HG02763 (cell line): ENCODE measurements at regions not wholly inside any gene's neighbourhood (a gene's known extent, or its start where the extent isn't known, plus 50 kb on each side); places are given as distances from the start of the nearest gene placed in this dataset.

Experiments used
- ATAC-seq: cut with Tn5 transposase; IDR thresholded peaks from one replicate; pipeline ENCODE4 v1.9.1; 2021; ENCODE audit warnings: mild to moderate bottlenecking, moderate library complexity; ENCODE audit not compliant: unreplicated experiment

DNA sequence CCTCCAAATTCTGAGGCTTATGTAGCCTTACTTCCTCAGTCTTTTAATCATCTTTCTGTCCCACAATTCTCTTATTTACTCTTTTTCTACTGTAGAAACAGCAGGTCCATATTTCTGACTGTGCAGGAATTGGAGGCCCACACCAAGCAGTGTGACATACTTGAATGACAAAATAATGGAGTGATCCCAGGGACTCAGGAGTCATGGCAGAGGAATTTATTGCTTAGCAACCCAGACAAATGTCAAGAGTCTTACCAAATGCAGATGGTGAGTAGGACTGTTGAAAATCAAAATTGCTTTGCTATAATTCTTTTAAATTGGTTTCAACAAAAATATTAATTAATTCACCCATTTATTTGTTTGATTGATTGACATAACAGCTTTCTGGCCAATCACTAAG is 59.9 kb downstream of the HTR1B start:
- no peak for ATAC-seq

DNA sequence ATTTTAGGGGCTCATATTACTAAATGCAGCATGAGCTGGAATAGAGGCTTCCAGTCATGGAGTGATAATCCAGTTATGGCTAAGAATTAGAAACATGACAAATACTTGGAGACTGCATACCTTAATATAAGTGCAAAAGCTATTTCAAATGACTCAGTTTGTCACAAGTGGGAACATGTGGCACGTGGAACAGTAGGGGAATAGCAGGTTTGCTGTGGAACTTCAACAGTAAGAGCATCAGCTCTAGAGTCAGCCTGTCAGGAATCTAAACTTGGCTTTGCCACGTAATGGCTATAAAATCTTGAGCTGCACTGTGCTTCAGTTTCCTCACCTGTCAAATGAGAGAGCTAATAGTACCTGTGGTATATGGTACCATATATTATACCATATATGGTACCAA is 62.1 kb downstream of the HTR1B start:
- no peak for ATAC-seq

DNA sequence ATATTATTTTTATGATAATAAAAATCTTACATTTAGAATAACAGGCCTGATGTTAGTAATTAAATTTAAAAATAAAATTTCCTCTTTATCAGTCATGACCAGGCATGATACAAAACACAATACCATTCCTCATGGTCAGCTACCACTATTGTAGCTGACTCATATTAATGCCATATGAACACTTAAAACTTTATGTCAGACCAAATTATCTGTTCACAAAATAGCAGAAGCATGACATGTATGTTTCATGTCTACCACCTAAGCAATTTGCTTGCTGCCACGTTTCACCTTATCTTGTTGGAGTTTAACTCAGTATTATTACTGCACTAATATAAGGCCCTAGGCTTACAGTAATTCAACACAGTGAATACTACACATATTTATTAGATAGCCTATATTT is 65.7 kb downstream of the HTR1B start:
- no peak for ATAC-seq

DNA sequence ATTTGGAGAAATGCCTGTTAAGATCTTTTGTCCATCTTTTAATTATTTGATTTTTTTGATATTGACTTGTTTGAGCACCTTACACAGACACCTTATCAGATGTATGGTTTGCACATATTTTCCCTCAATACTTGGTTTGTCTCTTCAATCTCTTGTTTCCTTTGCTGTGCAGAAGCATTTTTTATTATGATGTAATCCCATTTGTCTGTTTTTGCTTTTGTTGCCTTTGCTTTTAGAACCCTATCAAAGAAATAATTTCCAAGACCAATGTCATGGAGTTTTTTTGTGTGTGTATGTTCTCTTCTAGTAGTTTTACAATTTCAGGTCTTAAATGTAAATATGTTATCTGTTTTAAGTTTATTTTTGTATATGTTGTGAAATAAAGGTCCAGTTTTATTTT is 73.9 kb downstream of the HTR1B start:
- no peak for ATAC-seq

DNA sequence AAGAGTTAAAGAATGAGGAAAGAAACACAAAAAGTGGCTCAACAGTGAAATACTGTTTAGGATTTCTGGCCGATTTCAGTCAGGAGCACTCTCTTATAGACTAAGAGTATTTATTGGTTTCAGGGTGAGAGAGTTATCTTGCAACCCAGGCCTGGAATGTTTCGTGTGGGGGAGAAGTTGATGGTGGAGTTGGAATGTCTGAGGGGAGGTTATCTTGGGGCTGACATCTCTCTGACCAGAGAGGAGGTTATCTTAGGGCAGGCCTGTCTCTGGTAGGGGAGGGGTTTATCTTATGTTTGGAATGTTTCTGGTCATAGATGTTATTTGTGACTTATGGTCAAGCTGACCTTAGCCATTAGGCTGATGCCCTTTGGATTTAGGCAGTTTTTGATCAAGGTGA is 80.3 kb downstream of the HTR1B start:
- ATAC-seq = no peak

DNA sequence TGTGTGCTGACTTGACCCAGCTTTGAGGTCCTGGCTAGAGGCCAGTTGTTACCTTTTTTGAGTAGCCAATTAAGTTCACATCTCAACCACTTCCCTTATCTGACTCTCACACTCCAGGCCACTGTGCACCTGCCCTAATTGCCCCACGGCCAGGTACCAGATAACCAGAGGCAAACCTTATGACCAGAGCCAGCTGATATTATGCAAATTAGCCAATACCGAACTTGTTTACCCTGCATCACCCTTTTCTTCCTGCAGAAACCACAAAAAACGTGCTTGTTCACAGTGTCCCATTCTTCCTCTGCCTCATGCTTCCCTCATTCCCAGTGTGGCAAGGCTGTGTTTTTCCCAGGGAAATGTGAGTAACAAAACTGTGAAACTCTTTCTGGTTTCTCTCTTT is 89.3 kb downstream of the HTR1B start:
- ATAC-seq = no peak

DNA sequence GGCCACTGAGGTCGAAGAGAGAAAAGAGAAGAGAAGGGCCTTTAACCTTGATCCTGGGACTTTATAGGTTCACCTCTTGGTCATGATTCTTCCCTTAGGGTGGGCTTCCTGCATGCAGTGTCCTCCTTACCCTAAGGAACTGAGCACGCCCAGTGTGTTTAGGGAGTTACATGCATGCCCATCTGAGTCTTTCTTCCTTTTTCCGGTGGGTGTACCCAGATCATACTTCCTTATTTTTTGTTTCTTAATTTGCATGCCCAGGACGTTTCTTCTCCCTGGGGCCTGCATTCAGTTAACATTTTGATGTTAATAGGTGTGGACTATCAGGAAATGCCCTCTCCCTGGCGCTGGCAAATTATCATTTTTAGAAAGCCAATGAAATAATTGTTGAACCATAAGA is 91.5 kb downstream of the HTR1B start:
- no peak for ATAC-seq

DNA sequence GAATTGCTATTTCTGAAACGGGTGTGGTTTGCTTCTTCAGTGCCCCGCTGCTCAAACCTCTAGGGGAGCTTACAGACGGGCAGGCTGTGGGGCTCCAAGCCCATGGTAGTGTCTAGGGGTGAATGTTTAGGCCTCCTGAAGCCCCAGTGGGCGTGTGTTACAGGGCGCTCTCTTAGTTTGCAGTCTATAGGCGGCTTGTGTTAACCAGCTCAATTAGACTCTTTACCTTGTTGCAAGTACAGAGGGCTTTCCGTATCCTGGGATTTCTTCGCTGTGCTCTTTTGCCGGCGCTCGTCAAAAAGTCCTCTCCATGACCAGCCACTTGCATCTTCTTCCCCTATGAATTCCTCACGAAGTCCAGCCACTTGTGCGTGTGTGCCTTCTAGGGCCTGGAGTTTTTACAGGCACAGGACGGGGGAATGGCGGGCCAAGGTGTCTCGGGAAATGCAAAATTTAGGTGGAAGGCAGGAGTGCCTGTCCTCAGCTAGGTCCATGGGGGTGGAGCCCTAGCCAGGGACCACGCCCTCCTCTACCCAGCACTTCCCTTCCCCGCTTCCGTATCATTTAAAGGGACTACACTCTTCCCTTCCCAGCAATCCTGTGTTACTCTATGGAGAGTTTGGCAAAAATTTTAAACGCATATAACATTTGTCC is 94.5 kb downstream of the HTR1B start:
- no peak for ATAC-seq

DNA sequence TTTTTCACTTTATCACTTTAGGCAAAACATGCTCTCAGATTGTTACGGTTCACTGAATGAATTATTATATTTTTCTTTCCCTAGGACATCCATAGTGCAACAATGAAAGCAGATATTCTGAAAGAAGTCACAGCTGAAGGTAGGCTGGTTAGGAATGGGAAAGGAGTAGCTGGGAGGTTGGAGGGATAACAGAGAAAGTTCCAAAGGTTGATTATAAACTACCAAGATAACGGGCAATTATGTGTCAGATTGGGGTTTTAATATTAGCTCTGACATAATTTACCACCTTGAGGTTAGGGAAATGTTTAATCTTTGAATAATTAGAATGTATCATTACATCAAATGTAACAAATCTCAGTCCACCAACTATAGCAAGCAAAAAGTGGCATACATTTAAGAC is 96.5 kb downstream of the HTR1B start:
- no peak for ATAC-seq

DNA sequence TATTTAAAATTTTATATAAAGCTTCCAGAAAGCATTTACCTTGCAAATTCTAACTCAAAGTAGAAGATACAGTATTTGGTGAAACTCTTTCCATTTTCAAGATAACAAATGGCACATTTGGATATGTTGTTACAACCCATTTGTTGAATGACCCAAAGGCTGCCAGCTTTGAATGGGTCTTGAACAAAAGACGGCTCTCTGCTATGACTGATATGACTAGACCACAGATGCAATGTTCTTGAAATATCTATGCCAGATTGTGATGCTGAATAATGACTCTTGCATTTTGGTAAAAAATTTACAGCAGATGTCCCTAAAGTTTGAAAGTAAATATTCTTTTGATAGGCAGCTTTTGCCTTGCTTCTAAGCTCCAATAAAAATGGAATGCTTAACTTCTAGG is 99.6 kb downstream of the HTR1B start:
- no peak for ATAC-seq

DNA sequence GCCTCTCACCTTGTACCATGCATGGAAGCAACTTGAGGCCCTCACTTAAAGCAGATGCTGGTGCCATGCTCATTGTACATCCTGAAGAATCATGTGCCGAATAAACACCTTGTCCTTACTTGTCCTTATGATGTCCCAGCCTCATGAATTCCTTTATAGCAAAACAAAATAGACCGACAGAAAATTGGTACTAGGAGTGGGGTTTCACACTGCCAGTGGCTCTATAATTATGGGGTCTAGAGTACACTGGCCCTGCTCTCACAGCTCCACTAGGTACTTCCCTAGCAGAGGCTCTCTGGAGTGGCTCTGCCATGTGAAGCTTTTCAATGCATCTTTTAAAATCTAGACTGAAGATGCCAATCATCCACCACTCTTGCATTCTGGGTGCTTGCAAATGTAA is 101.2 kb downstream of the HTR1B start:
- no peak for ATAC-seq

DNA sequence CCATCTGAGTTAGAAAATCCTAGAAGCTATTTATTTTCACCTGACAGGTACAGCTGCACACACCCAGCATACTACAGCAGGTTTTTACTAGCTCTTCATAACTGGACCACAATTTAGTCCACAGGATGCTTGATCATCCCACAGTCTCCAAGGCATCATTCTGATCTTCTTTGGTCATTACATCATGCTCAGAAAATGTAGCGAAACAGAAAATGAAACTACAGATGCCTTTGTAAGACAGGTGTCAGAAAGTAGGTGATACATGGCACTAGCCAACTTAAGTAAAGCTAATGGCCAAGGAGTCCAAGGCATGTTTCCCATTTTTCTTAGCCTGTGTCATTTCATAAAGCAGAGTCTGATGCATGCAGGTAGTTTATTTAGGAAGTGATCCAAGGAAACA is 102.3 kb downstream of the HTR1B start:
- no peak for ATAC-seq

DNA sequence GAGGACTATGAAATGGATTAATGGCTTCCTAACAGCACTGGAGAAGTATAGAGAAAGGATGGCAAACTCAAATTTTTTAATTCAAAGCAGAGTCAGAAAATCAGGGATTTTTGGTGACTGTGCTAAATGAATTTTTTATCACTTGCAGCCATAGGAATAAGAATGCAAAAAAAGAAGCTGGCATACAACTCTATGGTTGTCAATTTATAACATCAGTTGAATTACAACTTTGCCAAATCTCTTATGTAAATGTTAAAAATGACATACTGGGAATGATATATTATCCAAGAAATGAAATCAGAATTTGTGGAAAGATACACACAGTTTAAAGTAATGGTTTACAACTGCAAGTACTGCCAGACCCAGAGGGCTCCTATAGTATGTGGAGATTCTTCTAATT is 106.5 kb downstream of the HTR1B start:
- no peak for ATAC-seq

DNA sequence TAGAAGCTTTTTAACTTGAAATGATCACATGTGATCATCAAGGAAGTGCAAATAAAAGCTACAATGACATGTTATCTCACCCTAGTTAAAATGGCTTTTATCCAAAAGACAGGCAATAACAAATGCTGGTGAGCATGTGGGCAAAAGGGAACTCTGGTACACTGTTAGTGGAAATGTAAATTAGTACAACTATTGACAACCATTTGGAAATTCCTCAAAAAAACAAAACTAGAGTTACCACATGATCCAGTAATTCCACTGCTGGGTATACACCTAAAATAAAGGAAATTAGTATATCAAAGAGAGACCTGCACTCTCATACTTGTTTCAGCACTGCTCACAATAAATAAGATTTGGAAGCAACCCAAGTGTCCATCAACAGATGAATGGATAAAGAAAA is 108.7 kb downstream of the HTR1B start:
- no peak for ATAC-seq

DNA sequence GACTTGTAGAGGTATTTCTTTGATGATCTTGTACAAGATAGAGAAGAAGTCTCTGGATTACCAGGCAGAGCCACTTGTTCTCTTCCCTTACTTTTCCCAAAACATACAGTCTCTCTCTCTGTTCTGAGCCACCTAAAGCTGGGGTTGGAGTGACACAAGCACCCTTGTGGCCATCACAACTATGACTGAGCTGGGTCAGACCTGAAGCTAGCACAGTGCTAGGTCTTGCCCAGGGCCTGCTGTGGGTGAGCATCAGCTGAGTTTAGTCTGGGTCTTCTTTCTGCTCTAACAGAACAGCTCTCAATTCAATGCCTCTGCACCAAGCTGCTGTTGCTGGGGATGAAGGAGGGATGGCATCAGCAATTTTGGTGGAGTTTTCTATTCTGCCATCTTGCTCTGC is 110.2 kb downstream of the HTR1B start:
- no peak for ATAC-seq

DNA sequence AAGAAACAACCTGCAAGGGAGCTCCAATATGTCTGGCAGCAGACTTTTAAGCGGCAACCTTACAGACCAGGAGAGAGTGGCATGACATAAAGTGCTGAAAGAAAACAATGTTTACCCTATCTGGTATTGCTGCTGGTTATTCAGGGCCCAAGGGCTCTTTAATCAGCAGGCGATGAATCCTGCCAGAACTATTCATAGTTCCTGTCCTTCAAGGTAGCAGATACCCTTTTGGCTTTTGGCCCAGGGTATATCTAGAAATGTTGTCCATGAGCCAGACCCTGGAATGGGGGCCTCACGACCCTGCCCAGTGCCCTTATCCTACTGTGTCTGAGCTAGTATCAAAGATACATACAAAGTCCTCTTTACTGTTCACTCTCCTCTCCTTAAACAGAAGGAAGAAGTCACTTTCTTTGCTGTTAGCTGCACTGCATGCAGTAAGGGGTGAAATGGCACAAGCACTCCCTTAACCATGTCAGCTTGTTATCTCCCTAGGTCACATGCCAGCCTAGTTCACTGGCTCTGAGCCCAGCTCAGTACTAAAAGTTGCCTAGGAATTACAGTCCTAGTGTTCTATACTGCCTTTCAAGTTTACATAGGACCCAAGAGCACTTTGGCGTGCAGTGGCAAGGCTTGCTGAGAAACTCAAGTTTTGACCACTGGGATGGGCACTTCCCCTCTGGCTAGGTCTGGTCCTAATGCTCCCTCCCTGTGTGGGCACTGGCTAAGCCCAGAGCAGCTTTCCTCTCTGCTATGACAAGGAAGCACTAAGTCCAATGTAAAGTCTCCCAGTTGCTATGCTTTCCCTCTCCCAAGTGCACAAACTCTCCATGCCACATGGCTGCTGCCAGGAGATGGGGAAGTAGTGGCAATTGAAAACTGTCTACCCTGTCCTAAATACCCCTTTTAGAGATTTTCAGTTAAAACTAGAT is 122.0 kb downstream of the HTR1B start:
- ATAC-seq = no peak

DNA sequence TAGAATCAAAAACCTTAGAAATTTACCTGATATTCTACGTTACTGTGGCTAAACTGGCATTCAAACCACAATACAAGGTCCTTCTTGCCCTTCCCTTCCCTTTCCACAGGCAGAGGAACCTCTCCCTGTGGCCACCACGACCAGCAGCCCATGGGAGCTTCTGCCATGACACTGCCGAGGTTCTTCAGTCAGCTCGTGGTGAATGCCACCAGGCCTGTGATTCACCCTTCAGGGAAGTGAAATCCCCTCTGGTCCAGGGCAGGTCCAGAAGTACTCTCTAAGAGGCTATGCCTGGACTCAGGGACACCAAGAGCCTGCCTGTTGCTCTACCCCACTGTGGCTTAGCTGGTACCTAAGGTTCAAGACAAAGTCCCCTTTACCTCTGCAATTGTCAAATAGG is 123.0 kb downstream of the HTR1B start:
- ATAC-seq = no peak

DNA sequence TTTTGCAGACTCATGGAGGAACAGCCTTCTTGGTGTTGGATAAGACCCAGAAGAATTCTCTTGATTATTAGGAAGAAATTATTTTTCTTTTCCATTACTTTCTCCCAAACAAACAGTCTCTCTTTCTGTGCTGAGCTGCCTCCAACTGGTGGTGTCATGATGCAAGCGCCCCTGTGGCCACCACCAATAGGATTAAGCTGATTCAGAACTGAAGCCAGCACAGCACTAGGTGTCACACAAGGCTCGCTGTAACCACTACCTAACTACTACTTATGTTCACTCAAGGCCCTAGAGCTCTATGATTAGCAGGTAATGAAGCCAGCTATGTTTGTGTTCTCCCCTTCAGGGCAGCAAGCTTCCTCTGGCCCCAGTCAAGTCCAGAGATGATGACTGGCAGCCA is 123.4 kb downstream of the HTR1B start:
- no peak for ATAC-seq

DNA sequence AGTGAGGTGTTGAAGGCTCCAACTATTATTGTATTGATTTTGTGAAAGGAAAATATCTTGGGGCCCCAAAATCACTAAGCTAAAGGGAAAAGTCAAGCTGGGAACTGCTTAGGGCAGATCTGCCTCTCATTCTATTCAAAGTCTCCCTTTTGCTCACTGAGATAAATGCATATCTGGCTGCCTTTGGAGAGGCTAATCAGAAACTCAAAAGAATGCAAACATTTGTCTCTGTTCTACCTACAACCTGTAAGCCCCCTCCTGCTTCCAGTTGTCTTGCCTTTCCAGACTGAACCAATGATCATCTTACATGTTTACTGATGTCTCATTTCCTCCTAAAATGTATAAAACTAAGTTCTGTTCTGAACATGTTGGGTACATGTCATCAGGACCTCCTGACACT is 125.9 kb downstream of the HTR1B start:
- ATAC-seq = no peak

DNA sequence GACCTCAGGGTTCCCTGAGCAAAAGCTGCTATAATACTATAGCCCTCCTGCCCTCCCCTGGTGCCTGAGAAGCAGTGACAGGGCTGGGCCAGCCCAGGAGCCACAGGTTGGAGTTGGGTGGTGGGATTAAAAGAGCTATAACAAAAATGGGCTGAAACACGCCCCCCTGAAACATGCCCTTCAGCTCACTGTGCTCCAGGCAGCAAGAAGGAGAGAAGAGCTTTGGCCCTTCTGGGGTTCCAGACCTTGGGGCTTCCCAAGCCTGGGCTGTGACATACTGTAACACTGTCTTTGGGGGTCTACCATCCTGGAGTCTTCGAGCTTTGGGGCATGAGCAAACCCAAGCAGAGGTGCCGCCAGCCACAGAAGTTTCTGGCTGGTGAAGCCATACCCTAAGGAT is 129.2 kb downstream of the HTR1B start:
- no peak for ATAC-seq

DNA sequence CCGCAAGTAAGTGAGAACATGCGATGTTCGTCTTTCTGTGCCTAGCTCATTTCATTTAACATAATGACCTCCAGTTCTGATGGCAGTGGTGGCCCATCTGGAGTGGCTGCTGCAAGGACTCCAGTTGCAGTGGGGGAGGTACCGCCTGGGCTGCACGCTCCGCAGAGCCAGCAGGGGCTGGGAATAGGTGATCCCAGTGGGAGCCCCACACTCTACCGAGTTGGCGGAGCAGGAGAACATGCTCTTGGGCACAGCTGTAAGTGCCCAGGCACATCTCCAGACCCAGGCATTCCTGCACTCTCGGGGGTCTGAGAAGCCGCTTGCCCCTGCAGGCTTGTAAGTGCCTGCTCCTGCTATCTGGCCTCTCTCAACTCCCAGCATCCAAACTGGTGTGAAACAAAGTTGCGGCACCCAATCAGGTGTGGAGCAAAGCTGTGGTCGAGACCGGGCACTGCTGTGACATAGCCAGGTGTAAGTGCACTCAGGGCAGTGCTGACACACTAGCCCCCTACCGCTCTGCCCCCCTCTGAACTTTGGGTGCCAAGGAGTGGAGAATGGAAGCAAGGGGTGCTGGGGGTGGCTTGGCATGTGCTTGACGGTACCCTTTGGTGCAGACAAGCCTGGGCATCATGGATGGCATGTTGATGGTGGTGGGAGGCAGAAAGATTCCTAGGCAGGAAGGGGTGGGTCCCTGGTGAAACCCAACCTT is 130.2 kb downstream of the HTR1B start:
- no peak for ATAC-seq

DNA sequence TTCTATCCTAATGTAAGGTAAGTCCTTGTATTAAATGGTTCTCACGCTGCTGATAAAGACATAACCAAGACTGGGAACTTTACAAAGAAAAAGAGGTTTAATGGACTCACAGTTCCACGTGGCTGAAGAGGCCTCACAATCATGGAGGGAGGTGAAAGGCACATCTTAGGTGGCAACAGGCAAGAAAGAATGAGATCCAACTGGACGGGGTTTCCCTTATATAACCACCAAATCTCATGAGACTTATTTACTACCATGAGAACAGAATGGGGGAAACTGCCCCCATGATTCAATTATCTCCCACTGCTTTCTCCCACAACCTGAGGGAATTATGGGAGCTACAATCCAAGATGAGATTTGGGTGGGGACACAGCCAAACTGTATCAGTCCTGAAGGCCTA is 136.6 kb downstream of the HTR1B start:
- ATAC-seq = no peak
